ENCODE measurements at regions not wholly inside any gene's neighbourhood (a gene's known extent, or its start where the extent isn't known, plus 50 kb on each side); places are given as distances from the start of the nearest gene placed in this dataset.
"Not testable (repeated sequence)": the region's sequence is repeated elsewhere in the genome, so short reads cannot be mapped to it uniquely, and the experiment has no call there.

GRCh38 chr17:82998637-82999036 is 80.8 kb upstream of the METRNL start:
- DNase-seq, result no peak

GRCh38 chr17:83000738-83001137 is 78.7 kb upstream of the METRNL start:
- no peak for DNase-seq

- DNase-seq, result peak; percentile 15
These were observed 77.1 kb upstream of the METRNL start for GRCh38 chr17:83002118-83002805.

GRCh38 chr17:83004791-83005380 is 74.5 kb upstream of the METRNL start:
- DNase-seq, result no peak

GRCh38 chr17:83005639-83006038 is 73.8 kb upstream of the METRNL start:
- no peak for DNase-seq

- no peak for DNase-seq
These were observed 72.6 kb upstream of the METRNL start for GRCh38 chr17:83006515-83007455.

- DNase-seq, result no peak
These were observed 71.8 kb upstream of the METRNL start for GRCh38 chr17:83007504-83008185.

GRCh38 chr17:83008186-83008510 is 71.3 kb upstream of the METRNL start:
- DNase-seq, result no peak

- DNase-seq, result no peak
These were observed 70.9 kb upstream of the METRNL start for GRCh38 chr17:83008526-83008925.

GRCh38 chr17:83009414-83010205 is 69.8 kb upstream of the METRNL start:
- no peak for DNase-seq

GRCh38 chr17:83010206-83011200 is 68.9 kb upstream of the METRNL start:
- DNase-seq, result no peak

- DNase-seq, result not testable (repeated sequence)
These were observed 67.7 kb upstream of the METRNL start for GRCh38 chr17:83011676-83012075.

- no peak for DNase-seq
These were observed 67.1 kb upstream of the METRNL start for GRCh38 chr17:83012200-83012785.

- no peak for DNase-seq
These were observed 66.3 kb upstream of the METRNL start for GRCh38 chr17:83012868-83013778.

- no peak for DNase-seq
These were observed 65.7 kb upstream of the METRNL start for GRCh38 chr17:83013779-83014117.

- DNase-seq, result no peak
These were observed 65.1 kb upstream of the METRNL start for GRCh38 chr17:83014297-83014696.

GRCh38 chr17:83014940-83015910 is 64.2 kb upstream of the METRNL start:
- DNase-seq, result no peak

GRCh38 chr17:83018658-83019193 is 60.7 kb upstream of the METRNL start:
- no peak for DNase-seq
